Esophagus muscularis mucosa (tissue), 3 donors: ENCODE measurements at regions not wholly inside any gene's neighbourhood (a gene's known extent, or its start where the extent isn't known, plus 50 kb on each side); places are given as distances from the start of the nearest gene placed in this dataset.

Experiments used
- CTCF ChIP-seq, 3 experiments: fragments of 200-600 bp in 2 of 3; fragments of 450-650 bp in 1 of 3; sonication (generic) in 2 of 3; IDR thresholded peaks; one replicate each; pipeline ENCODE4 v1.5.1; 2017 to 2019; ENCODE audit warnings: antibody characterized with exemption in 3 of 3, mild to moderate bottlenecking in 2 of 3, moderate library complexity in 1 of 3
- POLR2A ChIP-seq: fragments of 450-650 bp; IDR thresholded peaks from one replicate; pipeline ENCODE4 v1.6.1; 2017; ENCODE audit warnings: antibody characterized with exemption, moderate library complexity, mild to moderate bottlenecking, low read depth
- POLR2AphosphoS5 ChIP-seq, 2 donors: sonication (generic); formaldehyde crosslinking; IDR thresholded peaks; one replicate each; pipeline ENCODE4 v1.6.1; 2017; ENCODE audit warnings: antibody characterized with exemption in 2 of 2

DNA sequence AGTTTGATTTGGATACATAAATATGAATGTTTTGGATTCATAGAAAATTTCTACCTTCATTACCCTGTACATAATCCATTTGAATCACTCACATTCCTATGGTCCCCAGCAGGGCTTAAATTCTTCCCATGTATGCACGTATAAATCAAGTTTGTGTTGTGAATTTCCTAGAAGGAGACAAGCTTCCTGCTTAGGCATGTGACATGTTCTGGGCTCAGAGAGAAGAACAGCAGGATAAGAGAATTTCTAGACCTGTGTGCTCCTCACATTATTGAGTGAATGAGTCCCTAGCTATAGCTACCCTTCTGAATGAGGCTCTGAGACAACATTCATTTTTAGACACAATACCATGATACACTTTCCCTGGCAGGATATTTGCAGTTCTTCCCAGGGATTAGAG is 229.1 kb downstream of the YTHDC2 start:
- TF ChIP-seq CTCF (IDR thresholded peaks at IDR 0.05) = no peak
- TF ChIP-seq POLR2AphosphoS5 (IDR thresholded peaks at IDR 0.05) = no peak
- TF ChIP-seq POLR2A = no peak
